Neural cell (in vitro differentiated cells): ENCODE measurements at regions not wholly inside any gene's neighbourhood (a gene's known extent, or its start where the extent isn't known, plus 50 kb on each side); places are given as distances from the start of the nearest gene placed in this dataset.

ENCODE experiments used
- H2AFZ ChIP-seq: fragments of 200-600, 300-800 bp; sonication (generic), shearing (Covaris generic); 2 replicates; pipeline ENCODE4 v1.6.0; 2014; ENCODE audit warnings: low read depth, mild to moderate bottlenecking, antibody characterized with exemption, low read length, moderate library complexity
- H3F3A ChIP-seq: fragments of 200-600 bp; shearing (Covaris generic); 2 replicates; pipeline ENCODE4 v1.6.1; 2016; ENCODE audit warnings: mild to moderate bottlenecking, moderate library complexity, mixed read lengths, antibody characterized with exemption, low read length; ENCODE audit not compliant: insufficient read depth, poor library complexity, severe bottlenecking
- H3K27ac ChIP-seq: fragments of 200-600, 300-800 bp; sonication (generic), shearing (Covaris generic); 2 replicates; pipeline ENCODE4 v1.5.1; 2014; ENCODE audit warnings: mild to moderate bottlenecking, low read length, moderate library complexity
- H3K27me3 ChIP-seq: fragments of 300-800, 200-600 bp; sonication (generic), shearing (Covaris generic); 2 replicates; pipeline ENCODE4 v1.6.0; 2014; ENCODE audit warnings: mild to moderate bottlenecking, low read depth, low read length, moderate library complexity; ENCODE audit not compliant: insufficient read depth
- H3K36me3 ChIP-seq: fragments of 300-800, 200-600 bp; sonication (generic), shearing (Covaris generic); 2 replicates; pipeline ENCODE4 v1.5.1; 2014; ENCODE audit warnings: mild to moderate bottlenecking, antibody characterized with exemption, low read length, moderate library complexity; ENCODE audit not compliant: insufficient read depth
- H3K4me2 ChIP-seq: fragments of 300-800, 200-600 bp; sonication (generic), shearing (Covaris generic); 2 replicates; pipeline ENCODE4 v1.6.0; 2014; ENCODE audit warnings: mild to moderate bottlenecking, low read length
- H3K4me3 ChIP-seq: fragments of 300-800, 200-600 bp; sonication (generic), shearing (Covaris generic); 2 replicates; pipeline ENCODE4 v1.5.1; 2014; ENCODE audit warnings: mild to moderate bottlenecking, low read length, moderate library complexity
- H3K79me2 ChIP-seq: fragments of 200-600 bp; shearing (Covaris generic); replicated peaks from 2 replicates; pipeline ENCODE4 v1.6.0; 2014; ENCODE audit warnings: mild to moderate bottlenecking, low read length, moderate library complexity; ENCODE audit not compliant: insufficient read depth
- H3K9ac ChIP-seq: fragments of 300-800, 200-600 bp; sonication (generic), shearing (Covaris generic); 2 replicates; pipeline ENCODE4 v1.6.1; 2016; ENCODE audit warnings: mild to moderate bottlenecking, low read length, mixed read lengths
- H3K9me2 ChIP-seq: fragments of 200-600 bp; shearing (Covaris generic); 2 replicates; pipeline ENCODE4 v1.6.1; 2016; ENCODE audit warnings: mild to moderate bottlenecking, low read length, mixed read lengths; ENCODE audit not compliant: insufficient read depth
- H3K9me3 ChIP-seq: fragments of 200-600, 300-800 bp; sonication (generic), shearing (Covaris generic); 2 replicates; pipeline ENCODE4 v1.6.1; 2016; ENCODE audit warnings: mild to moderate bottlenecking, mixed run types, low read length, moderate library complexity, mixed read lengths
- H4K20me1 ChIP-seq: fragments of 200-600 bp; shearing (Covaris generic); 2 replicates; pipeline ENCODE4 v1.6.1; 2016; ENCODE audit warnings: mild to moderate bottlenecking, mixed run types; ENCODE audit not compliant: insufficient read depth
- CTCF ChIP-seq: fragments of 450-650 bp; IDR thresholded peaks from 2 replicates; pipeline ENCODE4 v1.5.1; 2014; ENCODE audit warnings: antibody characterized with exemption, mild to moderate bottlenecking, moderate library complexity; ENCODE audit not compliant: poor library complexity, severe bottlenecking
- EP300 ChIP-seq: fragments of 450-650 bp; conservative IDR thresholded peaks from 2 replicates; pipeline ENCODE4 v1.6.1; 2014; ENCODE audit warnings: antibody characterized with exemption, mild to moderate bottlenecking, moderate library complexity; ENCODE audit not compliant: poor library complexity, severe bottlenecking
- EZH2 ChIP-seq: fragments of 200-600, 300-800 bp; shearing (Covaris generic), sonication (generic); IDR thresholded peaks from 2 replicates; pipeline ENCODE4 v1.6.1; 2014; ENCODE audit warnings: antibody characterized with exemption, low read length, borderline replicate concordance, mild to moderate bottlenecking; ENCODE audit not compliant: insufficient read depth, poor library complexity, severe bottlenecking
- MXI1 ChIP-seq: fragments of 450-650 bp; conservative IDR thresholded peaks from 2 replicates; pipeline ENCODE4 v1.6.1; 2014; ENCODE audit warnings: antibody characterized with exemption, mild to moderate bottlenecking; ENCODE audit not compliant: poor library complexity, severe bottlenecking
- POLR2AphosphoS5 ChIP-seq: IDR thresholded peaks from 2 replicates; pipeline ENCODE4 v1.6.1; 2012
- RAD21 ChIP-seq: fragments of 450-650 bp; conservative IDR thresholded peaks from 2 replicates; pipeline ENCODE4 v1.6.1; 2014; ENCODE audit warnings: antibody characterized with exemption, mild to moderate bottlenecking, moderate library complexity
- REST ChIP-seq: IDR thresholded peaks from 2 replicates; pipeline ENCODE4 v1.6.1; 2012; ENCODE audit warnings: borderline replicate concordance
- SMC3 ChIP-seq: fragments of 450-650 bp; conservative IDR thresholded peaks from 2 replicates; pipeline ENCODE4 v1.6.1; 2014; ENCODE audit warnings: antibody characterized with exemption, mild to moderate bottlenecking, moderate library complexity; ENCODE audit not compliant: poor library complexity
- TAF1 ChIP-seq: IDR thresholded peaks from 2 replicates; pipeline ENCODE4 v1.6.1; 2012; ENCODE audit warnings: low read depth

DNA sequence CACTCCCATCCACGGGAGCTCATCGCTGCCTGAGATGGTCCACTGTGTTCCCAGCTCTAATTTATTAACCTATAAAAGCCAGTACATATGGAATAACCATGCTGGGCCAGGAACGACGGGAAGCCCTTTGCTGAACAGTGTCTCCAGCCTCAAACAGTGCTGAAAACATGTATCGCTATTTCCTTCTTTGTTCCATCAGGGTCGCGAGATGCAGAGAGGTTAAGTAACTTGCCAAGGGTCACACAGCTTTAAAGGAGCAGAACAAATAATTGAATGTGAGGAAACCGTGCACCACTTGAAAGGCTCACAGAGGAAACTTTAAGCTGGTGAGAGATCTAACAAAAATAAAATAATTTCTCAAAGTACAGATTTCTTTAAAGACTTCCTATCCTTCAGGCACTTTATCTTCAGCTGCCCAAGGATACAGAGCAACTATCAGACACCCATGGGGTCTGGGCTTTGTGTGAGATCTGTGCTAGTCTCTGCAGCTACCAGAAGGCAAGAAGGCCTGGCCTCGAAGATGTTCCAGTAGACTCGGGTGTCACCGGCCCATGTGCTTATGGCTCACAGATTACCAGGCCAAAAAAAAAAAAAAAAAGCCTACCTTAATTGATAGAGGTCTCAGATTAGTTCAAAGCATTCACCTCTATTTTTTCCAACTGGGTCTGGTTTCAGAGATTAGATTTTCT, 207.8 kb upstream of the FOXF1 start:
- no peaks in the 10 kb centered on the region for H3K36me3 ChIP-seq
- no peaks in the 10 kb centered on the region for H4K20me1 ChIP-seq
- no peak overlapping the region for H3K4me3 ChIP-seq
- H3K27ac ChIP-seq = no peak overlapping the region
- H2AFZ ChIP-seq = no peak overlapping the region
- H3K9me3 ChIP-seq = no peaks in the 10 kb centered on the region
- H3F3A ChIP-seq = no peaks in the 10 kb centered on the region
- no peaks in the 10 kb centered on the region for H3K79me2 ChIP-seq
- no peaks in the 10 kb centered on the region for H3K9me2 ChIP-seq
- TF ChIP-seq TAF1 = no peak
- no peak for TF ChIP-seq REST
- no peak for TF ChIP-seq POLR2AphosphoS5
- no peak for TF ChIP-seq MXI1
- TF ChIP-seq SMC3 = no peak
- TF ChIP-seq CTCF = no peak
- TF ChIP-seq EP300 = no peak
- no peak for TF ChIP-seq EZH2
- no peak for TF ChIP-seq RAD21
- H3K9ac ChIP-seq = no peak overlapping the region
- no peak overlapping the region for H3K4me2 ChIP-seq
- no peaks in the 10 kb centered on the region for H3K27me3 ChIP-seq

GRCh38 chr16:86303787-86304678, 206.3 kb upstream of the FOXF1 start:
- Histone ChIP-seq H3K9me3 (no peaks in the 10 kb centered on the region), H3K9ac (no peak overlapping the region), H3K79me2 (no peaks in the 10 kb centered on the region), H3K9me2 (no peaks in the 10 kb centered on the region), H3K4me2 (no peak overlapping the region), H3K4me3 (no peak overlapping the region), H2AFZ (no peak overlapping the region), H3K27ac (no peak overlapping the region), H4K20me1 (no peaks in the 10 kb centered on the region), H3K27me3 (no peaks in the 10 kb centered on the region), H3F3A (no peaks in the 10 kb centered on the region), H3K36me3 (no peaks in the 10 kb centered on the region)
- no peak for TF ChIP-seq TAF1
- no peak for TF ChIP-seq EZH2
- TF ChIP-seq REST = no peak
- no peak for TF ChIP-seq CTCF
- TF ChIP-seq POLR2AphosphoS5 = no peak
- TF ChIP-seq MXI1 = no peak
- TF ChIP-seq SMC3 = no peak
- TF ChIP-seq RAD21 = no peak
- TF ChIP-seq EP300 = no peak
